ENCODE measurements at regions not wholly inside any gene's neighbourhood (a gene's known extent, or its start where the extent isn't known, plus 50 kb on each side); places are given as distances from the start of the nearest gene placed in this dataset.

GRCh38 chr13:109859216-109859835 lies 72.9 kb upstream of the IRS2 start:
- TF ChIP-seq CTCF (conservative IDR thresholded peaks at IDR 0.05; ENCODE audit: low read length) (no peak), EZH2phosphoT487 (IDR thresholded peaks at IDR 0.05; ENCODE audit: borderline replicate concordance, low read depth, low read length) (no peak)
